GM18907 (cell line): ENCODE measurements at regions not wholly inside any gene's neighbourhood (a gene's known extent, or its start where the extent isn't known, plus 50 kb on each side); places are given as distances from the start of the nearest gene placed in this dataset.
A peak's percentile ranks its signal among the peaks of the same experiment; 100 is the strongest.
"Not testable (repeated sequence)": the region's sequence is repeated elsewhere in the genome, so short reads cannot be mapped to it uniquely, and the experiment has no call there.

Source experiments
- ATAC-seq: cut with Tn5 transposase; IDR thresholded peaks from one replicate; pipeline ENCODE4 v1.9.1; 2021; ENCODE audit warnings: mild to moderate bottlenecking, moderate library complexity; ENCODE audit not compliant: unreplicated experiment

- no peak for ATAC-seq
Measured at GRCh38 chrX:102784550-102784949, 64.0 kb downstream of the GPRASP3 start.

DNA sequence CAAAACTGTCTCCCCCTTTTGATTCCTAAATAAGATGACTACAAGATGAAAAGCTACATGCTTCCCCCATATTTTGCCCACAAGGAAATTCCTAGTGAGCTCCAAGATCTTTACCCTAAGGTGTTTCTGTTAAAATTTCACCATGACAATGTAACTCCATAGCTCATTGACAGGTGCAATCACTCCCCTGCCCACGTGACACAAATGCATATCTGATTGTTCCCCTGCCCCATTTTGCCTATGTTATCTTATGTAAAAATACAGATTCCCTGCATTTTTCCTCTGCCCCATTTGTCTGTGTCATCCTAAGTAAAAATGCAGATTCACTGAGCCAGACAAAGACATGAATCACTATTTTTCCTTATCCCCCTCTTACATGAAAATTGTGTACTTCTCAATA is 66.7 kb downstream of the GPRASP3 start:
- no peak for ATAC-seq

DNA sequence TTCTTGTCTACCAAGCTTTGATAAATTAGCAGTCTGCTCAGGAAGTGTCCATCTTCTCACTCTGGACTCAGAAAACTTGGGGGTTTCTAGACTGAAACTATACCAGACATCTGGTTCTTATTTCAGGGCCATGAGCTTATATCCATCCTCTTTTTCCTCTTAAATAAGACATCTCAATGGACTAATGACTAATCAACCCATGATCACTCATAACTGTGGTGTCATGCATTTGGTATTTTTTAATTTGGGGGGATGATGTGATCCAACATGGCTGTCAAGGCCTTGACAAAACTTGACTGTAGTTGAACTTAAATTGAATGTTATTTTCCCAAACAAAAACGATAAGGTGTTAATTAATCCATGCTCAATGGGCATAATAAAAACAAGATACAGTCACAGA is 87.8 kb downstream of the GPRASP3 start:
- ATAC-seq = no peak

DNA sequence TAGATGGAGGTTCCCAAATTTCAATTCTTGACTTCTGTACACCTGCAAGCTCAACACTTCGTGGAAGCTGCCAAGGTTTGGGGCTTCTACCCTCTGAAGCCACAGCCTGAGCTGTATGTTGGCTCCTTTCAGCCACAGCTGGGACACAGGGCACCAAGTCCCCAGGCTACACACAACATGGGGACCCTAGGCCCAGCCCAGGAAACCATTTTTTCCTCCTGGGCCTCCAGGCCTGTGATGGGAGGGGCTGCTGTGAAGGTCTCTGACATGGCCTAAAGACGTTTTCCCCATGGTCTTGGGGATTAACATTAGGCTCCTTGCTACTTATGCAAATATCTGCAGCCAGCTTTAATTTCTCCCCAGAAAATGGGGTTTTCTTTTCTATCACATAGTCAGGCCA is 97.7 kb downstream of the GPRASP3 start:
- ATAC-seq = not testable (repeated sequence)

DNA sequence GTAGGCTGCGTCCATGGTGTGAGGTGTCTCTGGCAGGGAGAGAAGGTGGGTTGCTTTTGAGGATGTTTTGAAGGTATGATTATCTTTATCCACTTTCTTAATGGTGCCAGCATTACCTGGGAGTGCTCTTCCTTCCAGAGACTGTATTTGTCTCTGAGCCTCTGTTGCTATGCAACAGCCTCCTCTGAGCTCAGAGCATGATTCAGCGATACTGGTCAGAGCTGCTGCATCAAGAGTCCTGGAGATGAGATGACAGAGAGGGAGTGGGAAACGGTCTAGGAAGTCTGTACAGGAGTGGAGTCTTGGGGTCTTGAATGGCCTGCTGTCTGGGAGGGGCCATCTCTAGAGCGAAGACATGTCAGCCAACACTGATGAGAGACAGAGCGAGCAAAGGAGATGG is 104.4 kb upstream of the RAB40AL start:
- ATAC-seq = no peak

DNA sequence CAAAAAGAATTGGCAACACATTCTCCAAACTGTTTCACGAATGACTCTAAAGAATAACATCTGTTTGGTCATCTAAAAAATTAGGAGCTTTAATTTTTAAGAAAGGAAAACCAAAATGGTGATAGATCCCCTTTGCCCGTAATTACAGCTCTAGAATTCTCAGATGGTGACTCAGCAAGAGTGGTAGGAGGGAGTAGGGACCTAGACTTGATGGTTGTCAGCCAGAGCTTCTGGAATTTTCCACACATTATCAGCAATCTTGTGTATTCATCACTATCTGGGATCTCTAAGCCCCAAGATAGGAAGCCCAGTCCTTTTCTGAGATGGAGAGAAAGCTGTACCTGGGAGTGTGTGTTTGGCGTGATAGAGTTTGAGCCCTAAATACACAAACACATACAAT is 103.9 kb upstream of the RAB40AL start:
- no peak for ATAC-seq

- no peak for ATAC-seq
Measured at GRCh38 chrX:102835504-102836146, 101.4 kb upstream of the RAB40AL start.

DNA sequence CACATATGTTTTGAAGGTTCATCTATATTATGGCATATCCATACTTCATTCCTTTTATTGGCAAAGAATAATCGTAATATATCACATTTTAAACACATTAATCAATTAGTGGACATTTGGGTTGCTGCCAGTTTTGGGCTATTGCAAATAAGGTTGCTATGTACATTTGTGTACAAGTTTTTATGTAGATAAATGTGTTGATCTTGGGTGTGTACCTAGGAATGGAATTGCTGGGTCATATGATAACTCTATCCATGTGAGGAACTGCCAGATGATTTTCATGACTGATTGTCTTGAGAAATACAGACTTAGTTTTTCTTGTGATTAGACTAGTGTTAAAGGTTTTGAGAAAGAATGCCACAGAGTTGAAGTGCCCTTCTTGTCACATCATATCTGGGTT is 99.2 kb upstream of the RAB40AL start:
- ATAC-seq = no peak

GRCh38 chrX:102840871-102841705 is 96.0 kb upstream of the RAB40AL start:
- no peak for ATAC-seq

DNA sequence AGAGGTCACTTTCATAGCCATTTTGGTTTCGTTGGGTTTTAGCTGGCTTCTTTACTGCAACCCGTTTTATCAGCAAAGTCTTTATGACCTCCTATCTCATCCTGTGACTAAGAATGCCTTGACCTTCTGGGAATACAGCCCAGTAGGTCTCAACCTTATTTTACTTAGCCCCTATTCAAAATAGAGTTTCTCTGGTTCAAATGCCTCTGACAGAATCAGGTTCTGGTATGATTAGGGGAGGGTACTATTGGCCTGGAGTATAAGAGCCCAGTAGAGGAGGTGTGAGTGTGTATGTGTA is 95.4 kb upstream of the RAB40AL start:
- no peak for ATAC-seq

- no peak for ATAC-seq
Measured at GRCh38 chrX:102845020-102845419, 92.1 kb upstream of the RAB40AL start.

- no peak for ATAC-seq
Measured at GRCh38 chrX:102846544-102847236, 90.4 kb upstream of the RAB40AL start.

DNA sequence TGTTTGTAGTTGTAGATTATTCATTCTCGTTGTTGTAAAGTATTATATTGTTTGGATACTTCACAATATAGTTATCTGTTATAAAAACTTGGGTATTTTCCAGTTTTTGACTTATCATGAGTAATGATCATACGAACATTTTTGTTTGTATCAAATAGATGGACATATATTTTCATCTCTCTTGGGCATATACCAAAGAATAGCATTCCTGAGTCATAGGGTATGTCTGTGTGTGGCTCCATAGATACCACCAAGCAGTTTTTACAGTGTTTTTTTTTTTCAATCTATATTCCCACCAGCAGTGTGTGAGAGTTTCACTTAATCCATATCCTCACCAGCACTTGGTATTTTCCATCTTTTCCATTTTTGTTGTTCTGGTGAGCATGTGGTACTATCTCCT is 89.7 kb upstream of the RAB40AL start:
- ATAC-seq = no peak

- no peak for ATAC-seq
Measured at GRCh38 chrX:102849396-102849795, 87.7 kb upstream of the RAB40AL start.

- ATAC-seq = not testable (repeated sequence)
Measured at GRCh38 chrX:102858826-102859549, 78.1 kb upstream of the RAB40AL start.

- no peak for ATAC-seq
Measured at GRCh38 chrX:102859550-102859871, 77.6 kb upstream of the RAB40AL start.

GRCh38 chrX:102860235-102860634 is 76.8 kb upstream of the RAB40AL start:
- ATAC-seq = peak; percentile 85

GRCh38 chrX:102863735-102864134 is 73.3 kb upstream of the RAB40AL start:
- ATAC-seq = peak; percentile 85

GRCh38 chrX:102866981-102867656 is 70.0 kb upstream of the RAB40AL start:
- ATAC-seq = no peak

DNA sequence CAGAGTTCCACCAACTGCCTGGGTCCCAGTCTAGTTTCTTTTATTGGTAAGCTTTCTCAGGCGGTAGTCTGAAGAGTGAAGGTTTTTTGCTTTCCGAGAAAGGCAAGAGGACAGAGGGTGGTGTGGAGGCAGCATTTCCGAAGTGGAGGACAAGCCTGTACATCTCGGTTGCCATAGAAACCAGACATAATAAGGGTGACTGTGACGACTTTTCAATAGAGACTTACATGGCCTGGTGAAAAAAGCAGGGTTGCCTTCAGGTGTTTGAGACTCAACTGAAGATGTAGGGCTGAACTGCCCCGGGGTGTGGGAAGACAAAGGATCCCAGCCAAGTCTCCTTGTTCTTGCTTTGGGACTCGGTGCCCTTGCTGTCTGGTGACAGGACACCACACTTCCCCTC is 53.6 kb upstream of the RAB40AL start:
- no peak for ATAC-seq
